Stimulated activated CD4-positive, alpha-beta T cell treated with anti-CD3 and anti-CD28 coated beads, Interleukin-2, amount 100 ng/mL, for 24 hours (primary cell): ENCODE measurements at regions not wholly inside any gene's neighbourhood (a gene's known extent, or its start where the extent isn't known, plus 50 kb on each side); places are given as distances from the start of the nearest gene placed in this dataset.
"Not testable (repeated sequence)": the region's sequence is repeated elsewhere in the genome, so short reads cannot be mapped to it uniquely, and the experiment has no call there.

Source experiments
- DNase-seq, 2 donors: peaks; one replicate each; pipeline ENCODE4 v3.0.0-alpha.2; 2020

DNA sequence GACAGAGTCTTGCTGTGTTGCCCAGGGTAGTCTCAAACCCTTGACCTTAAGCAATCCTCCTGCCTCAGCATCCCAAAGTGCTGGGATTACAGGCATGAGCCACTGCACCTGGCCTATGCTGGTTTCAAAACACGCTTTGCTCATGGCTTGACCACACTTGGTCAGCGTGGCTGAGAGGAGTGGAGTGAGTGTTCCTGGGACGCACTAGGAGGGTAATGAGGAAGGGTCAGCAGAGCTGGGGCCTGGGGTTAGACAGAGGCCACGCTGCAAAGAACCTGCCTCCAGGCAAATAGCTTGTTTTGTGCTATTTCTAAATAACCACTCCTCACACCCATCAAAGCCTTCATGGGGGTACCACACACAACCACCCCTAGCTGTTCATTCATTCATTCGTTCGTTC, 77.9 kb upstream of the TOX2 start:
- DNase-seq = no peak

DNA sequence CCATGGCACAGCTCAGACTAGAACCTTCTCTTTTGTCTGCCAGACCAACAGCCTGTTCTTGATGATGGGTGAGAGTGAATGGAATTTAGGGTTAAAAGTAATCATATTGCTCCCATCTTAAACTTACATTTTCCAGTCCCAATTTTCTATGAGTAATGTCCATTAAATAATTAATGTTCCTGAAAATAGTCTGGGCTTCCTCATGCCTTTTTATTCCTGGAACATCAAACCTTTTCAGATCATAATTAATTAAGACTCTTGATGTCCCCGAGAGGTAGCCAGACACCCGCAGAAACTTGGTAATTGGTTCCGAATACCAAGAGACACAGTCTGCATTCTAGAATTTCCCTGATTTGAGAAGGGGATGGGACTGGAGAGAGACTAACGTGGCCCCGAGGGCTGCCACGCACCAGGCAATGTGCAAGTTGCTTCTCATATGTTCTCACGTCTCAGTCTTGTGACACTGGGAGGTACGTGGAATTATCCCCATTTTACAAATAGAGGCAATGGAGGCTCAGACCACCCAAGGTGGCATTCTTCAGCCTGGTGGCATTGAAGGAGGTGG, 78.6 kb upstream of the TOX2 start:
- DNase-seq = no peak

DNA sequence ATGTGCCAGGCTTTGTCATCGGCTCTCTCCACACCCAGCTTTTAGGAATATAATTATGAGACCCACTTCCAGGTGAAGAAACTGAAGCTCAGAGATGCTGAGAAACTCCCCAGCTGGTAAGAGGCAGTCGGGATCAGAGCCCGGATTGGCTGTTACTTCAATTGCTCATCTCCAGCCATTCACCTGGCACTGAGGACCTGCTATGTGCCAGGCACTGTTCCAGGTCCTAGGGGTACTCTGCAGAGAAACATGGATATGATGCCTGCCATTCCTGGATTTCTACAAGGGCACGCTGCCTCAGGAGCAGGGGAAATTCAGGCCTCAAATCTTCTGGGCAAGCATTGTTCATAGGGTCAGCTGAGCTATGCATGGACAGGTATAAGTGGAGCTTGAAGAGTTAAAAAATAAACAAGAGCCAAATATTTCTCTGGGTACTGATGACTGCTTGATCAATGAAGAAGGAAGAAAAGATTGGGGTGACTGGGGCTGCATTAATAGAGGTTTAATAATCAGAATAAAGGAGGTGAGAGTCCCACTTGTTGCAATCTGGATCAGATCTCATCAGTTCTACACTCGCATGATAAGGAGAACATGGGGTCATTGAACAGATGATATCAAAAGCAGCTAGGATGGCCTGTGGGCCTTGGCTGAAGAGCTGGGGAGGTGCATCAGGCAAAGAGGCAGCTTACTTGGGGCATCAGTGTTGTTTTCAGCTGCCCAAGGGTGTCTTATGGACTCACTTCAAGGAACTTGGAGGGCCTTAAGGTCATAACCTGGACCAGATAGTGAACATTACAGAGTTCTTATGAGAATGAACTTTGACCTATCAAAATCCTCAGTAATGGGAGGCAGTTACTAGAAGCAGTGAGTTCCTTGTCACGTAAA, 80.9 kb upstream of the TOX2 start:
- DNase-seq = no peak

DNA sequence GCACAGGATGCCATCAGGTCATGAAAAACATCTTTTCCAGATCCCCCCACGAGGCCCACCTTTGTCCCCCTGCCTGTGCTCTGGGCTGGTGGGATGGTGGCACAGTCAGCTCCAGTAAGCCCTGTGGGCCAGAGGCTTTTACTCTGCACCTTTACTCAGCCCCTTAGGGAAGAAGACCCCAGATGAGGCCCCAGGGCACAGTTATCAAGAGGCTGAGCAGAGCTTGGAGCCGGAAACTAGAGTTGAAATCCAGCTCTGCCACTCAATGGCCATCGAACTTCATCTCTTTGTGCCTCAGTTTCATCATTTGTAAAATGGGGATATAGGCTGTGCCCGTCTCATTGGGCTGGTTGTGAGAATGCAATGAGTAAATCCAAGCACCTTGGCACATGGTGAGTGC, 81.7 kb upstream of the TOX2 start:
- no peak for DNase-seq

DNA sequence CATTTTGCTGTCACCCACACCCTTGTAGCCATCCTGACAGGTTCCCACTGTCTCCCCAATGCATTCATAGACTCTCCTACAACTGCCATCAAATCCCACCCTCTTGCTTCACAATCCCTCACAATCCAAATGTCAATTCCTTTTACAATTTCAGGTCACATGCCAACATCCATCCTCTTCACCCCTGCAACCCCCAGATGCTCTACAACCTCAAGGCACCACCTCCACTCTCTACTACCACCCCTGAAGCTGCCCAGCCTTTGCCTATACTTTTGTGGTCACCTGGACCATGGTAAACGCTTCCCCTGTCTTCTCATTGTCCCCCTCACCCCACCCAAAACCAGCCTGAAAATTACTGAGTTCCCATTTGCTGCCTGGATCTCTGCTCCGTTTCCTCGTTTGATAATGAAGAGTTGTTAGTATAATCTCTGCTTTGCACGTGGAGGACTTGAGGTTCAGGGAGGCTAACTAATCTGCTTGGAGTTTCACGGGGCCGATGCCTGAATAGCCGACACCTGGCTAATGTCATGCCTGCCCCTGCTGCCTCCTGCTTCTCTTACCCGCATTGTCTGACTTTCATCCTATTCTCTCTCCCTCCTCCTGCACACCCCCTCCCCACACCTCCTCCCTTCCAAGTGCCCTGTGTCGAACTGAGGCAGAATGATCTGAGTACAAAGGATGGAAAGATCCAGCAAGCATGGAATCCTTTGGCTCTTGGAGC, 82.4 kb upstream of the TOX2 start:
- DNase-seq = no peak

DNA sequence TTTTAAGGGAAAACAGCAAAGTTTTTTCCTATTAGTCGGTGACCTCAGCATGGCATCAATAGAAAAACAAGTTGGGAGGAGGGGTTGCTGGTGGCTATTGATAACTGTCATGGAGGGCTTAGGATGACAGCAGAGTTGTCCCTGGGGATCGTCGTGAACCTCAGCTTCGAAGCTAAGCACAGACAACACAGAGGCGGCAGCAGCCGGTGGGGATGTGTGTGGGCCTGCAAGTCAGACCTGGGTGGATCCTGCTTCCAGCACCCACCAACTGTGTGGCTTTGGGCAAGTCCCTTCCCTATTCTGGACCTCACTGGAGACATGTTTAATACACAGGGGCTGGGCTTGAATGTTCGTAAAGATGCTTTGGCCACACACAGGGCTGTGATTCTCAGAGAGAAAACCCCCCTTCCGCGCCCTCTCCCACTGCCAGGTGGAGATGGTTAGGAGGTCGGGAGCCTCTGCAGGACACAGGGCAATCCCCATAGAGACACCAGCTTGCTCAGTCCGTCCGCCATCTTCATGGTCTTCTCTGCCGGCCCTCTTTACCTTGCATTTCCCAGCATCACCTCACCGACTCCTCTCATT, 83.1 kb upstream of the TOX2 start:
- DNase-seq = no peak

DNA sequence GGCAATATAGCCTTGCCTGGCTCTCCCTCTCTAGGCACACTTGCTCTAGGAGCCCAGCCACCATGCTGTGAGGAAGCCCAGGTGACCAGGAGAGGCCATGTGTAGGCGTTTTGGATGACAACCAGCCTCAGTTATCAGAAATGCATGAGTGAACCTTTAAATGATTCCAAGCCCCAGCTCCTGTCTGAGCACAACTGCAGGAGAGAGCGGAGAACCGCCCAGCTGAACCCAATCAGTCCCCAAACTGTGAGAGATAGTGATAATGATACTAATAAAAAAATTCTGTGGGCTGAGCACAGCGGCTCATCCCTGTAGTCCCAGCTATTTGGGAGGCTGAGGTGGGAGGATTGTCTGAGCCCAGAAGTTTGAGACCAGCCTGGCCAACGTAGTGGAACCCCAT, 83.8 kb upstream of the TOX2 start:
- no peak for DNase-seq

DNA sequence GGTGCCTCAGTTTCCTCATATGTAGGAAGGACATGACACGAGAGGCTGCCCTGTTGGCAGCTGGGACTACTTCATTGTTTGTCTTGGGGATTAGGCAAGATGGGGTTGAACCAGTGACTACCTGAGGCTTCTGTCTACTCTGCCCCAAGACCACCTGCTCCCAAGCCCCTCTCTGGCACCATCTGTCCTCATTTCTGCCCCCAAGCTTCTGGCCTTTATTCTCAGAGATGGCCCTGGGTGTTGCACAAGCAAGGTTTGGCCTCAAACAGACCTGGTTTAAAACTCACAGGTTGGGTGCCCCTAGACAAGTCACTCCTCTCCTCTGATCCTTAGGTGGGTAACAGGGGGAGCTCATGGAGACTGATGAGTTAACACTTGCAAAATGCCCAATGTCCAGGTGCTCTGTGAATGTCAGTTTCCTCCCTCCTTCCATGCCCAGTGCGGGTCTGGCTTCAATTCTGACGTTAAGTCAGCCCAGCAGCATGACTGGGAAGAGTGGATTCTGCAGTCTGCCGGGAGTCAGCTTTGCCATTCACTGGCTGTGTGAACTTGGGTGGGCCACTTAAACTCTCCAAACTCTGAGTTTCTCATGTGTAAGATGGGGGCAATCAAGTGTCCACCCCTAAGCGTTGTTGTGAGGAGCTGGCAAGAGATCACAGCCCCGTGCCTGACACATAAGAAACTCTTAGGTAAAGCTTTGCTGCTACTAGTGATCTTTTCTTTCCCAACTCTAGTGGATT, 84.5 kb upstream of the TOX2 start:
- no peak for DNase-seq

DNA sequence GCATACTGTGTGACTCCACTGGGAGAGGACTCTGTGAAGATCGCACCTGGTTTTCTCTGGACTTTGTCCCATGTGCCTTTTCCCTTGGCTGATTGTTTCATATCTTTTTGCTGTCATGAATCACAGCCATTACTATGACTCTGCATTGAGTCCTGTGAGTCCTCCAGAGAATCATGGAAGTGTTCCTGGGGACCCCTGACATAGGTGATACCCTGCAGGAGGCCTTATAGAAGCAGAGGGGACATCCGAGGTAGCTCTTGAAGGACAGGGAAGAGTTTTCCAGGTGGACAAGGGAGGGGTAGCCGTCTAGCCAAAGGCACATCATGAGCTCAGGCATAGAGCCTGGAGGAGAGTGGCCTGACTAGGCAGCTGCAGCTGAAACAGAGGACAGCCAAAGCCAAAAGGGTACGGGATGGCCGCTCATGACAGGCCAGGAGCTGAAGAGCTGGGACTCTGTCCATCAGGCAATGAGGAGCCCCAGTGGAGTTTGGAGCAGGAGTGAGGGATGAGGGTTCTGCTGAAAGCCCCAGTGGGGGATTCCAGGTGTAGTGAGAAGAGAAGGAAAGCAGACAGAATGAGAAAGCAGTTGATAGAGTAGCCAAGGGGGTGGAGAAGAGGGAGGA, 86.6 kb upstream of the TOX2 start:
- DNase-seq = no peak

DNA sequence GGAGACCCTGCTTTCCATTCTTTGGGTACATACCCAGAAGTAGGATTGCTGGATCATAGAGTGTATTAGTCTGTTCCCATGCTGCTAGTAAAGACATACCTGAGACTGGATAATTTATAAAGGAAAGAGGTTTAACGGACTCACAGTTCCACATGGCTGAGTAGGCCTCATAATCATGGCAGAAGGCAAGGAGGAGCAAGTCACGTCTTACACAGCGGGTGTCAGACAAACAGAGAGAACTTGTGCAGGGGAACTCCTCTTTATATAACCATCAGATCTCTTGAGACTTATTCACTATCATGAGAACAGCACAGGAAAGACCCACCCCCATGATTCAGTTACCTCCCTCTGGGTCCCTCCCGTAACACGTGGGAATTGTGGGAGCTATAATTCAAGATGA, 87.7 kb upstream of the TOX2 start:
- DNase-seq = not testable (repeated sequence)

DNA sequence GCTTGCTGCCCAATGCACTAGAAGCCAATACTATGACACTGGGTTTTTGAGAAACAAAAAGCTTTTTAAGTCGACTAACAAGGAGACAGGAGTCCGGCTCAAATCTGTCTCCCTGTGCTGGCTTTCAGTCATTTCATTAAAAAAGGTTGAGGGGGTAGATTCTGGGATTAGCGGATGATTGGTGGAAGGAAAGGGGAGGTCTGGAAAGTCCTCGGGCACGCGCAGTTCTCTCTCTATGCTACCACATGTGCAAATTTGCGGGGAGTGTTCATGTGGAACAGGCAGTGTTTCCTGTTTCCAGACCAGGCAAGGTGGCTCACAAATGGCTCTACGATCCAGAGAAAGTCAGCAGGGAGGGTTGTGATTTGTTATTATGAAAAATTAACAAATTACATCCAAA, 89.1 kb upstream of the TOX2 start:
- DNase-seq = no peak

DNA sequence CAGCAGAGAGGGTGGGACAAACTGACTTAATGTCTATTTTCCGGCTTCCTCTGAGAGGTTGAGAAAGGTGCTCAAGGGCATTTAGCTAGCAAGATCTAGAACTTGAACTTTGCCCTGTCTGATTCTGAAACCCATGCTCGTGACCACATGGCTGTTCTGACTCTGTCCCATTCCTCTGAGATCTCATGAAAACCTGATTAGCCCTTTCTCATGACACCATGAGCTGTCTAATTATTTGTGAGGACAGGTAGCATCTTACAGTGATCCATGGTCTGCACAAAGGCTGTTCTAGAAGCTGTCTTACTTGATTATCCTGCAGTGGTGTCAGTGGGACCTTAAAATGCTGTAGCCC, 89.6 kb upstream of the TOX2 start:
- no peak for DNase-seq

DNA sequence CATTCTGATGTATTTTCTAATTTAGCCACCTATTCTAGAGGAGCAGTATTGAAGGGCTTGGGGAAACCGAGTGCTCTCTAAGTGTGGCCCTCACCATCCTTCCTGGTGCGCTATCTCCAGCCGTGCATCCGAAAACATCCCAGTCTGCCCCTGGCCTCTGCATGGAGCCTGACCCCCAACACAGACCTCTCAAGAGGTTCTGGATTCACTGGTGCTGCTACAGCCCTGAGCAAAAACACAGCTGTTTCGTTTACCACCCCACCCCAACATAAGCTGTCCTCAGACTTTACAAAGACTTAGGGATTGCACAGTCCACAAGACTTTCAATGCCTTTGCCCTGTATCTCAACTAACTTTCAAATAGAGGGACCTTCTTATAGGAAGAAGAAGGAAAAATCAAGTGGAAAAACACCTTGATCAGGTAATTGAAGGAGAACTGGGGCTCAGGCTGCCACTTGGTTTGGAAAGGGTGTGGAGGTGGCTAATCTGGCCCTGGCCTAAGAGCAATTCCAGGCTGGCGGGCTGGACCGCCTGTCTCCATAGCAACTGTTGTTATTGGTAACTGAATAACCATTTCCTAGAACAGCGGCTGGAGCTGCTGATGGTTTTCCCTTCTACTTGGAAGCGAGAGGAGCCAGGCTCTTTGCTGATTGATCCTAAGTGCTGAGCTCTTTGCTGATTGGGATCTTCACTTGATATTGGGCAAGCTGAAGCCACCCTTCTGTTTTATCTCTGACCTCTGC, 90.2 kb upstream of the TOX2 start:
- no peak for DNase-seq

DNA sequence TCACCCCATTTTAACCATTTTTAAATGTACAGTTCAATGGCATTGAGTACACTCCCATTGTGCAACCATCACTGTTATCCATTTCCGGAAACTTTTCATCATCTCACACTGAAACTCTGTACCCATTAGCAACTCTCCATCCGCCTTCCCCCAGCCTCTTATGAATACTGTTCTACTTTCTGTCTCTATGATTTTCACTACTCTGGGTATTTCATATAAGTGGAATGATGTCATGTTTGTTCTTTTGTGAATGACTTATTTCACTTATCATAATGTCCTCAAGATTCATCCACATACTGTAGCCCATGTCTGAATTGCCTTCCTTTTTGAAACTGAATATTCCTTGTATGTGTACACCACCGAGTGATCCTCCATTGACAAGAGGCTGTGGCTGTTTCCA, 92.9 kb upstream of the TOX2 start:
- DNase-seq = no peak

DNA sequence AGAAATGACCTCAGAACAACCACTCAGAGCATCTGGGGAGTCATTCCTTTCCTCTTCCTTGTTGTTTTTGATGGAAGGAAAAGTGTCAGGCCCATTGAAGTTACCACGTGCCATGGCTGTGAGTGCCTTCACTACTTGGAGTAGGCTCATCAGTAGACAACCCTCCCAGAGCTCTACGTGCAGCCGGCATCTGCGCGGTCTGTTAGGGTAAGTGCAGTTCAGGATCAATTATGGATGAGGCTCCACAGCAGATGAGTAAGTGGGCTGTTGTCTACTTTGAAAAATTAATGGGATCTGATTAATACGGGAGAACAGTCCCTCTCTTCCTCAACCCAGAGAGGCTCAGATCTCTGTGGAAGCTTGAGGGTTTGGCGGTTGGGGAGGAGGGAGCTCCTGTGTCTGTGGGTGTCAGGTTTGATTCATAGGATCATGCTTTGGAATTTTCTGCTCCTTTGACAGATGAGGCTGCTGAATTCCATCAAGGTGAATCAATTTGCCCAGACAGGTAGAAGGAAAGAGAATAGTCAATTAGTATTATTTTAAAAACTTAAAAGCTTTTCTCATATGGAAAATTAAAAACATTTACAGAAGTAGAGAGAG, 93.8 kb upstream of the TOX2 start:
- DNase-seq = no peak

DNA sequence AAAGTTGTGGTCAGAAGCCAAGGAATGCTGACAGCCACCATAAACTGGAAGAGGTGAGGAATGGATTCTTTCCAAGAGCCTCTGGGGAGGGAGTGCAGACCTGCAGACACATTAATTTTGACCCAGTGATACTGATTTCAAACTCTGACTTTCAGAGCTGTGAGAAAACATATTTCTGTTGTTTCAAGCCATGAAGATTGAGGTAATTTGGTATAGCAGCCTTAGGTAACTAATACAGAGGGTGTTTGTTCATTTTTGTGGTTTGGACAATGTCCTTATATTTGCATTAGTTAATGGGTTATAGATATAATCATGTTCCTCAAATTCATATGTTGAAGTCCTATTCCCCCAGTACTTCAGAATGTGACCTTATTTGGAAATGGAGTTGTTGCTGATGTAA, 85.4 kb upstream of the GTSF1L start:
- DNase-seq = no peak

DNA sequence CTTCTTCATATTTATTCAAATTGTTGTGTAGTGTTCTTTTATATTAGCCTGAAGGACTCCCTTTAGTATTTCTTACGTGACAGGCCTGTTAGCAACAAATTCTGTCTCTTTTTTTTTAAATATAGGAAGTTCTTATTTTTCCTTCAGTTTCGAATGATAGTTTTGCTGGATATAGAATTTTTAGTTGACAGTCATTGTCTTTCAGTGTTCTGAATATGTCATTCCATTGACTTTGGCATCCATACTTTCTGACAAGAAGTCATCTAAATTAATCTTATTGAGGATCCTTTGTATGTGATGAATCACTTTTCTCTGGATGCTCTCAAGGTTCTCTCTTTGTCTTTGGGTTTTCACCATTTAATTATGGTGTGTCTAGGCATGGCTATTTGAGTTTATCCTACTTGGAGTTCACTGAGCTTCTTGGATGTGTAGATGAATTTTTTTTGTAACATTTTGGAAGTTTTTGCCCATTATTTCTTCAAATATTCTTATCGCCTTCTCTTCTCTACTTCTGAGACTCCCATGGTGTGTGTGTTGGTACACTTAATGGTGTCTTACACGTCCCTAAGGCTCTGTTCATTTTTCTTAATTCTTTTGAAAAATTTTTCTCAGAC, 82.5 kb upstream of the GTSF1L start:
- no peak for DNase-seq

DNA sequence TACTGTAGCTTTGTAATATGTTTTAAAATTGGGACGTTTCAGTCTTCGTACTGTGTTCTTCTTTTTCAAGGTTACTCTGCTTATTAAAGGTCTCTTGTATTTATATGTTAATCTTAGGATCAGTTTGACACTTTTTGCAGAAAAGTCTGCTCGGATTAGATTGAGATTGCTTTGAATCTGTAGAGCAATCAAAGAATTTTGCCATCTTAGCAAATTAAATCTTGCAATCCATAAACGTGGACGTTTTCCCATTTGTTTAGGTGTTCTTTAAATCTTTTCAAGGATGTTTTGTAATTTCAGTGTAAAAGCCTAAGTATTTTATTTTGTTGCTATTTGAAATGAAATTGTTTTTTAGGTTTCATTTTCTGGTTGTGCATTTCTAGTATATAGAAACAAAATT, 78.0 kb upstream of the GTSF1L start:
- no peak for DNase-seq

DNA sequence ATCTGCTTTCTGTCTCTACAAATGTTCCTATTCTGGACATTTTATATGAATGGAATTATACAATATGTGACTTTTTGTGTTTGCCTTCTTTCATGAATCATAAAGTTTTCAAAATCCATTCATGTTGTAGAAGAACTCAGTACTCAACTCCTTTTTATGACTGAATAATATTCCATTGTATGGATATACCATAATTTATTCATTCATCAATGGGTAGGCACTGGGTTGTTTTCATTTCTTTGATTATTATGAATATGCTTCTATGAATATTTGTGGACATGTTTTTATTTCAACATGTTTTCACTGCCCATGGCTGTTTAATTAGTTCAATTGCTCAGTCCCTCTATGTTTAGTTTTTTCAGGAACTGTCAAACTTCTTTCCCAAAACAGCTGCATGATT, 76.5 kb upstream of the GTSF1L start:
- no peak for DNase-seq

DNA sequence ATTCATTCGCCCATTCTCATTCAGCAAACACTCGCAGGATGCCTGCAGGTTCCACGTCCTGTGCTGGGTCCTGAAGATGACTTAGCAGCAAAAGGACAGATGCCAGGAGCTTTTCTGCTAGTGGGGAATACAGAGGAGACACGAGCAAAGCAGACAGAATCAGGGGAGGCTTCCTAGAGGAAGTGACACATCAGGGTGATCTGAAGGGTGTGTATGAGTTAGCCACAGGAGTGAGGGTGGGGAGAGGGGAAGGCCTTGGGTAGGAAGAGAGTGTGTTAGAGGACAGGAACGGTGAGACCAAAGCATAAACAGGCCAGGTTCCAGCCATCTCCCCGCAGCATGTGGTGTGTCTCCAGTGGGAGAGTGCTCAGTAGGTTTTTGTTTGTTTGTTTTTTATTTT, 73.4 kb upstream of the GTSF1L start:
- DNase-seq = no peak

DNA sequence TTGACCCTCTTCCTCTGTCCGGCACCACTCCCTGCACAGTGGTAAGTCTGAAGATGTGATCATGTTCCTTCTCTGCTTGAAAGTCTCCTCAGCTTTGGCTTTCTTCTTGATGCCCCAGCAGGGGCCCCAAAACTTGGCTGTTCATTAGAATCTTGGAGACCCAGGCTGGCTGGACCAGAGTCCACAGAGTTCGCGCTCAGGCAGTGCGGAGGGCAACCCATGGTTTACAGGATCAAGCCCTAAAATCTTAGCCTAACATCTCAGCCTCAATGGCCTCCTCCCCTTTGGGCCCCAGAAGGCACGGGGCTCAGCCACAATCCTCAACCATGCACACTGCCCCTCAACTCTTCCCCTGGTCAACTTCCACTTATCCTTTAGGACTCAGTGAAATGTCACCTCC, 72.9 kb upstream of the GTSF1L start:
- no peak for DNase-seq
